HepG2 (cell line): ENCODE measurements at regions not wholly inside any gene's neighbourhood (a gene's known extent, or its start where the extent isn't known, plus 50 kb on each side); places are given as distances from the start of the nearest gene placed in this dataset.

Source experiments
- AFF4 ChIP-seq: sonication (generic); formaldehyde crosslinking; IDR thresholded peaks from 2 replicates; pipeline ENCODE4 v1.4.0; 2020; ENCODE audit warnings: missing genetic modification reagents
- ATF7-NPFF ChIP-seq: sonication (generic); formaldehyde crosslinking; IDR thresholded peaks from 2 replicates; pipeline ENCODE4 v1.8.1; 2023; ENCODE audit warnings: mild to moderate bottlenecking, low read depth, missing genetic modification reagents, moderate library complexity
- CCDC6 ChIP-seq: sonication (generic); formaldehyde crosslinking; IDR thresholded peaks from 2 replicates; pipeline ENCODE4 v1.8.1; 2022; ENCODE audit warnings: mild to moderate bottlenecking, missing genetic modification reagents, moderate library complexity
- E2F5 ChIP-seq: sonication (generic); formaldehyde crosslinking; conservative IDR thresholded peaks from 2 replicates; pipeline ENCODE4 v1.4.0; 2020; ENCODE audit warnings: missing genetic modification reagents
- HOMEZ ChIP-seq: IDR thresholded peaks from 2 replicates; pipeline ENCODE4 v1.6.1; 2016; ENCODE audit warnings: low read depth
- ISL2 ChIP-seq: sonication (generic); formaldehyde crosslinking; IDR thresholded peaks from 2 replicates; pipeline ENCODE4 v1.5.0; 2020; ENCODE audit warnings: missing genetic modification reagents
- KAT7 ChIP-seq: IDR thresholded peaks from 2 replicates; pipeline ENCODE4 v1.6.1; 2018; ENCODE audit warnings: borderline replicate concordance, missing compliant biosample characterization
- MIER2 ChIP-seq: IDR thresholded peaks from 2 replicates; pipeline ENCODE4 v1.6.1; 2016; ENCODE audit warnings: missing biosample characterization, missing genetic modification reagents
- NFKB2 ChIP-seq: sonication (generic); formaldehyde crosslinking; IDR thresholded peaks from 2 replicates; pipeline ENCODE4 v1.4.0; 2020; ENCODE audit warnings: missing genetic modification reagents, borderline replicate concordance
- NR3C1 ChIP-seq: sonication (generic); formaldehyde crosslinking; IDR thresholded peaks from 2 replicates; pipeline ENCODE4 v1.4.0; 2020; ENCODE audit warnings: missing genetic modification reagents
- PHF8 ChIP-seq: sonication (generic); formaldehyde crosslinking; IDR thresholded peaks from 2 replicates; pipeline ENCODE4 v1.5.0; 2020; ENCODE audit warnings: missing genetic modification reagents
- POGZ ChIP-seq: sonication (generic); formaldehyde crosslinking; IDR thresholded peaks from 2 replicates; pipeline ENCODE4 v1.4.0; 2020; ENCODE audit warnings: mild to moderate bottlenecking, missing genetic modification reagents
- RARA ChIP-seq: IDR thresholded peaks from 2 replicates; pipeline ENCODE4 v1.6.1; 2016; ENCODE audit warnings: missing genetic modification reagents, missing compliant biosample characterization
- RFXANK ChIP-seq: IDR thresholded peaks from 2 replicates; pipeline ENCODE4 v1.6.1; 2016
- RXRA ChIP-seq: sonication (generic); formaldehyde crosslinking; IDR thresholded peaks from 2 replicates; pipeline ENCODE4 v1.5.1; 2020; ENCODE audit warnings: missing genetic modification reagents
- SALL1 ChIP-seq: sonication (generic); formaldehyde crosslinking; IDR thresholded peaks from 2 replicates; pipeline ENCODE4 v1.8.0; 2022; ENCODE audit warnings: mild to moderate bottlenecking, missing genetic modification reagents
- SIX1 ChIP-seq: sonication (generic); formaldehyde crosslinking; IDR thresholded peaks from 2 replicates; pipeline ENCODE4 v1.4.0; 2020; ENCODE audit warnings: missing genetic modification reagents, borderline replicate concordance
- YY1 ChIP-seq: IDR thresholded peaks from 2 replicates; pipeline ENCODE4 v1.6.1; 2011; ENCODE audit warnings: low read length, low read depth, moderate library complexity, mild to moderate bottlenecking; ENCODE audit not compliant: insufficient read depth, insufficient replicate concordance
- ZC3H13 ChIP-seq: sonication (generic); formaldehyde crosslinking; IDR thresholded peaks from 2 replicates; pipeline ENCODE4 v1.8.1; 2023; ENCODE audit warnings: mild to moderate bottlenecking, missing genetic modification reagents, moderate library complexity
- ZNF263 ChIP-seq: sonication (generic); formaldehyde crosslinking; IDR thresholded peaks from 2 replicates; pipeline ENCODE4 v1.4.0; 2020; ENCODE audit warnings: missing genetic modification reagents
- ZNF430 ChIP-seq: sonication (generic); formaldehyde crosslinking; IDR thresholded peaks from 2 replicates; pipeline ENCODE4 v1.9.0; 2021; ENCODE audit warnings: mild to moderate bottlenecking, missing genetic modification reagents
- ZNF569 ChIP-seq: sonication (generic); formaldehyde crosslinking; IDR thresholded peaks from 2 replicates; pipeline ENCODE4 v1.5.0; 2020; ENCODE audit warnings: mild to moderate bottlenecking, missing genetic modification reagents, moderate library complexity, borderline replicate concordance
- ZNF589 ChIP-seq: sonication (generic); formaldehyde crosslinking; conservative IDR thresholded peaks from 2 replicates; pipeline ENCODE4 v1.8.0; 2022; ENCODE audit warnings: mild to moderate bottlenecking, moderate library complexity, missing genetic modification reagents
- ZNF619 ChIP-seq: sonication (generic); formaldehyde crosslinking; IDR thresholded peaks from 2 replicates; pipeline ENCODE4 v1.4.0; 2020; ENCODE audit warnings: mild to moderate bottlenecking, missing genetic modification reagents
- ZNF672 ChIP-seq: sonication (generic); formaldehyde crosslinking; IDR thresholded peaks from 2 replicates; pipeline ENCODE4 v1.8.1; 2022; ENCODE audit warnings: missing genetic modification reagents
- ZSCAN12 ChIP-seq: sonication (generic); formaldehyde crosslinking; IDR thresholded peaks from 2 replicates; pipeline ENCODE4 v1.9.0; 2021; ENCODE audit warnings: mild to moderate bottlenecking, missing genetic modification reagents

GRCh38 chr14:35213143-35213788, 78.9 kb upstream of the PSMA6 start (continued):
- TF ChIP-seq AFF4 (CRISPR knock-in tag): peak; percentile 28; the same call in 1 of the 2 replicates
- TF ChIP-seq ZNF589 (CRISPR knock-in tag): 0 out of 2 replicates have a peak, but pooled peaks have one; percentile 20
- peak; percentile 35; the same call in 1 of the 2 replicates for TF ChIP-seq SALL1
- 0 out of 2 replicates have a peak, but pooled peaks have one; percentile 5 for TF ChIP-seq RFXANK (CRISPR knock-in tag)
- 0 out of 2 replicates have a peak, but pooled peaks have one; percentile 40 for TF ChIP-seq ISL2 (CRISPR knock-in tag)
- no peak for TF ChIP-seq ZNF672
- TF ChIP-seq RXRA (CRISPR knock-in tag): peak; percentile 33; the same call in 1 of the 2 replicates
- no peak for TF ChIP-seq ZSCAN12
- no peak for TF ChIP-seq YY1
- 0 out of 2 replicates have a peak, but pooled peaks have one; percentile 30 for TF ChIP-seq KAT7 (CRISPR knock-in tag)
- no peak for TF ChIP-seq NR3C1 (CRISPR knock-in tag)
- no peak for TF ChIP-seq SIX1 (CRISPR knock-in tag)
- TF ChIP-seq E2F5 (CRISPR knock-in tag): no peak
- no peak for TF ChIP-seq CCDC6 (CRISPR knock-in tag)
- TF ChIP-seq ZNF263: peak; percentile 59
- no peak for TF ChIP-seq ZC3H13 (CRISPR knock-in tag)
- no peak for TF ChIP-seq NFKB2 (CRISPR knock-in tag)
- TF ChIP-seq ZNF430: no peak
- peak; percentile 82 for TF ChIP-seq RARA (CRISPR knock-in tag)
- peak; percentile 43; the same call in 1 of the 2 replicates for TF ChIP-seq MIER2 (CRISPR knock-in tag)
- TF ChIP-seq ATF7-NPFF (CRISPR knock-in tag): 0 out of 2 replicates have a peak, but pooled peaks have one; percentile 23
- TF ChIP-seq HOMEZ (CRISPR knock-in tag): peak; percentile 75; the same call in 1 of the 2 replicates
- no peak for TF ChIP-seq ZNF619
- peak; percentile 71 for TF ChIP-seq POGZ (CRISPR knock-in tag)
- TF ChIP-seq ZNF569 (CRISPR knock-in tag): no peak
- 0 out of 2 replicates have a peak, but pooled peaks have one; percentile 38 for TF ChIP-seq PHF8 (CRISPR knock-in tag)
